Activated CD8-positive, alpha-beta memory T cell treated with anti-CD3 and anti-CD28 coated beads, Interleukin-2, amount 10 ng/mL, durations not matched to agents 7 days and 5 days (primary cell): ENCODE measurements at regions not wholly inside any gene's neighbourhood (a gene's known extent, or its start where the extent isn't known, plus 50 kb on each side); places are given as distances from the start of the nearest gene placed in this dataset.

Experiments
- ATAC-seq: fragments of 150-1000 bp; cut with Tn5 transposase; one replicate; pipeline ENCODE4 v1.10.0; 2021; ENCODE audit warnings: moderate library complexity
- CTCF ChIA-PET: fragments of 350-600 bp; sonication (Branson Sonifier 250); formaldehyde crosslinking; loops from one replicate; lab custom pipeline; 2021; ENCODE audit warnings: antibody characterized with exemption; lab: Charles Lee
- DNase-seq: peaks from one replicate; pipeline ENCODE4 v3.0.0-alpha.2; 2020
- H3K27ac Mint-ChIP-seq: one replicate; pipeline ENCODE4 v1.8.0; 2021; ENCODE audit warnings: mild to moderate bottlenecking, mixed read lengths
- H3K27me3 Mint-ChIP-seq: one replicate; pipeline ENCODE4 v1.8.0; 2021; ENCODE audit warnings: mixed read lengths
- H3K36me3 Mint-ChIP-seq: one replicate; pipeline ENCODE4 v1.8.0; 2021; ENCODE audit warnings: mild to moderate bottlenecking, mixed read lengths
- H3K4me1 Mint-ChIP-seq: one replicate; pipeline ENCODE4 v1.8.0; 2021; ENCODE audit warnings: mixed read lengths
- H3K4me3 Mint-ChIP-seq: one replicate; pipeline ENCODE4 v1.8.0; 2021; ENCODE audit warnings: mild to moderate bottlenecking, moderate library complexity, mixed read lengths
- H3K9me3 Mint-ChIP-seq: one replicate; pipeline ENCODE4 v1.8.0; 2022; ENCODE audit warnings: low read depth, mixed read lengths

DNA sequence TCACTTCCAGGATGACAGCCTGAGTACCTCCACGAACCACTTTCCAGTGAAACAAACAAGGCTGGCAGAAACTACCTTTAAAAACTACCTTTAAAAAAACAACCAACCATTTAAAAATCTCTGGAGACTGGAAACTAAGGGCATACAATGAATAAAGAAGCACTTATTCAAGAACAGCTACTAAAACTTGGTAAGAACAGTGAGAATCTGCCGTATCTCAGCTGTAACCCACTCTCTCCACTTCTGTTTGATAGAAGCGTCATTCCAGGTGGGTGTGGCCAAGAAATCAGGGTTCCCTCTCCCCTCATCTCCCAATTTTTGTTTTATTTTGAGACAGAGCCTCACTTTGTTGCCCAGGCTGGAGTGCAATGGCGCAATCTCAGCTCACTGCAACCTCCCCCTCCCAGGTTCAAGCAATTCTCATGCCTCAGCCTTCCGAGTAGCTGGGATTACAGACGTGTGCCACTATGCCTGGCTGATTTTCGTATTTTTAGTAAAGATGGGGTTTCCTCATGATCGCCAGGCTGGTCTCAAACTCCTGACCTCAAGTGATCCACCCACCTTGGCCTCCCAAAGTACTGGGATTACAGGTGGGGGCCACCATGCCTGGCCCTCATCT is 158.8 kb upstream of the CHST15 start:
- Mint-ChIP-seq H3K9me3 (no peaks in the 10 kb centered on the region), H3K27me3 (peaks cover 9% of the 10 kb centered on the region), H3K36me3 (no peaks in the 10 kb centered on the region), H3K27ac (no peak overlapping the region), H3K4me1 (no peaks in the 10 kb centered on the region), H3K4me3 (no peak overlapping the region)
- ATAC-seq (no peak), DNase-seq (no peak)
- CTCF ChIA-PET, result interaction anchor here (0.8 to 1.0 kb wide), 2 partner anchors 21 to 138 kb away, joined by 3 read pairs; no protein-coding TSS in a partner anchor

DNA sequence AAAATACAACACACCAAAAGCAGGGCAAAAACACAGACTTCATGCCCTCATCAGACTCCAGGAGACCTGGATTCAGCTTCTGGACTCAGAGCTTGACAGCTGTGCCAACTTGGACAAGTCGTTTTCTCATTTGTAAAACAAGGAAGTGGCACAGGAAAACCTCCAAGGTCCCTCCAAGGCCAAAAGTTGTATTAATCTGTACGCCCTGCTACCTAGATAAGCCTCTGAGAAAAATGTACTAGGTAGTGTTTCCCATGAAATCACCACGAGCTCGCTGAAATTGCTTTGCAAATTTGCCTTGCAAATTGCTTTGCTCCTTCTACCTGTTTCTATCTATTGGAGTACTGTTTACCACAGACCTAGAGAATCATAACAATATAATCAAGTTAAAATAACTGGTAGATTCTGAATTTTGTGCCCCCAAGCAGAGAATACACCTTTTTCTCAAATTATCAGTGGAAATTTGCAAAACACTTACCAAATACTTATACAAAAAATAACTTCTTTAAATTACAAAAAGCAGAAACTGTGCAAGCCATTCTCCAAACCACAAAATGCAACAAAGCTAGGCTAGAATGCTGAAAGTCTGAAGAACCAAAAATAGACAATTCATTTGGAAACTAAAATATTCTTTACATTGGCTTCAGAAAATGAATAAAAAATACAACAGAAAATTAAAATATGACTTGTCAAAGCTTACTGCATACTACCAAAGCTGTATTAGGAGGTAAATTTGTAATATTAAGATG is 158.1 kb upstream of the CHST15 start:
- DNase-seq (no peak), ATAC-seq (no peak)
- no peaks in the 10 kb centered on the region for H3K9me3 Mint-ChIP-seq
- no peak overlapping the region for H3K27ac Mint-ChIP-seq
- H3K27me3 Mint-ChIP-seq, result peaks cover 9% of the 10 kb centered on the region
- CTCF ChIA-PET, result interaction anchor here (1.0 kb wide), 1 partner anchor 138 kb away, joined by 3 read pairs; no protein-coding TSS in a partner anchor
- no peaks in the 10 kb centered on the region for H3K4me1 Mint-ChIP-seq
- H3K4me3 Mint-ChIP-seq, result no peak overlapping the region
- H3K36me3 Mint-ChIP-seq, result no peaks in the 10 kb centered on the region

DNA sequence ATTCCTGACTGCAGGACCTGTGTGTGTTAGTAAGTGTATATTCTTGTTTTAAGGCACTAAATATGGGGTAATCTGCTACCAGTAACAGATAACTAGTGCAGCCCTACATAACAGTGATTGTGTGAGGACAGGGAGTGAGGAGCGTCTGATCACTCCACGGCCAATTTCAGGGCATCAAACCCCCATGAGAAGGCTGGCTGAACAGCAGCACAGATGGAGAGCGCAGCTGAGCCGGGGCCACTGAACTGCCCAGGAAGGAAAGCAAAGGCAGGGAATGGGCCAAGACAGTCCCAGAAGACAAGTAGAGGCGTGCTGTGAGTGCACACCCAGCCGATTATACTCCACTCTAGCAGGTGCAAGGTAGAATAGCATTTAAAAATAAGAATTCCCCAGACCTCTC is 157.1 kb upstream of the CHST15 start:
- Mint-ChIP-seq H3K4me3 (no peak overlapping the region), H3K36me3 (no peaks in the 10 kb centered on the region), H3K27ac (no peak overlapping the region), H3K4me1 (no peaks in the 10 kb centered on the region), H3K27me3 (peaks cover 9% of the 10 kb centered on the region), H3K9me3 (no peaks in the 10 kb centered on the region)
- CTCF ChIA-PET, result no interaction called here
- DNase-seq, result no peak
- ATAC-seq, result no peak

DNA sequence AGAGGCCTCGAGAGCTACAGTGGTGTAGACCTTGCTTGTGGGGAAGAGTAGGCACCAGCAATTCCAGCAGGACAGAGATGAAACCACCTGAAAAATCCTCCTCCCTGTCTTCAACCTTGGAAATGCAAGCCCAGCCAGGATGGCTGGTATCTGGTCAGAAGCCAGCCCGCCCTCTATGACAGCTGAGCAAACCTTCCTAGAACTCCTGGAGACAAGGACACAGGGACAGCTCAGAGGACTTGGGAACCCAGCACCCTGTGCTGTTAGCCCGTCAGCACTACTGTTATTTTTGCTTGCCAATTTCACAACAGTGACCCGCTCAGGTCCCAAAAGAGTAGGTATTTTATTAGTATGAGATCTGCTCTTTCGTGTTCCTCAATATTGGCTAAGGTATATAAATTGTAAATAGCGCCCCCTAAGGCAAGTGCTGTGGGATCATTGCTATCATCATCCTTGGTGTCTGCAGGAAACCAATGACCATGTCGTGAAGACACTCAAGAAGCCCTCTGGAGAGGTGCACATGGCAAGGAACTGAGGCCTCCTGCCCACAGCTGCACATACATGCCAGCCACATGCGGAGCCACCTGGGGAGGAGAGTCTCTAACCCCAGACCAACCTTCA is 156.5 kb upstream of the CHST15 start:
- H3K4me3 Mint-ChIP-seq, result no peak overlapping the region
- DNase-seq (no peak), ATAC-seq (no peak)
- H3K27me3 Mint-ChIP-seq, result peaks cover 9% of the 10 kb centered on the region
- no peak overlapping the region for H3K27ac Mint-ChIP-seq
- no peaks in the 10 kb centered on the region for H3K9me3 Mint-ChIP-seq
- no peaks in the 10 kb centered on the region for H3K36me3 Mint-ChIP-seq
- H3K4me1 Mint-ChIP-seq, result no peaks in the 10 kb centered on the region
- CTCF ChIA-PET, result no interaction called here

DNA sequence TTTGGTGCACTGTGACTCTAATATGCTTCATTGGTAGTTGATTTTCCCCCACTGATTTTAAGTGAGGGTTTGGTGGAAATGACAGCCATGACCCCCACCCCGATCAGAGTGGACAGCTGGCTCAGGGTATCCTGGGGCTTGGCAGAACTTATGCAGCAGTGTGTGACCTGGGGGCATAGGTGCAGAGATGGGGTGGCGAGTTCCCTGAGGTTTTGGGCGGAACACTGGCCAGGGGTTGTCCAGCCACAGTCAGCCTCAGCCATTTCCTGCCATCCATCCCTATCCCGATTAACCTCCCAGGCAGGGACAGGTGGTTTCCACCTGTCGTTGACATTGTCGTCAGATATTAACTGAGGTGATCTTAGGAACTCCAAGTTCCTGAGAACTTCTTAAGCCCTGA is 155.8 kb upstream of the CHST15 start:
- H3K4me1 Mint-ChIP-seq, result no peaks in the 10 kb centered on the region
- H3K27me3 Mint-ChIP-seq, result peaks cover 9% of the 10 kb centered on the region
- no peak for ATAC-seq
- H3K27ac Mint-ChIP-seq, result no peak overlapping the region
- H3K9me3 Mint-ChIP-seq, result no peaks in the 10 kb centered on the region
- no peak for DNase-seq
- H3K4me3 Mint-ChIP-seq, result no peak overlapping the region
- CTCF ChIA-PET, result no interaction called here
- no peaks in the 10 kb centered on the region for H3K36me3 Mint-ChIP-seq

DNA sequence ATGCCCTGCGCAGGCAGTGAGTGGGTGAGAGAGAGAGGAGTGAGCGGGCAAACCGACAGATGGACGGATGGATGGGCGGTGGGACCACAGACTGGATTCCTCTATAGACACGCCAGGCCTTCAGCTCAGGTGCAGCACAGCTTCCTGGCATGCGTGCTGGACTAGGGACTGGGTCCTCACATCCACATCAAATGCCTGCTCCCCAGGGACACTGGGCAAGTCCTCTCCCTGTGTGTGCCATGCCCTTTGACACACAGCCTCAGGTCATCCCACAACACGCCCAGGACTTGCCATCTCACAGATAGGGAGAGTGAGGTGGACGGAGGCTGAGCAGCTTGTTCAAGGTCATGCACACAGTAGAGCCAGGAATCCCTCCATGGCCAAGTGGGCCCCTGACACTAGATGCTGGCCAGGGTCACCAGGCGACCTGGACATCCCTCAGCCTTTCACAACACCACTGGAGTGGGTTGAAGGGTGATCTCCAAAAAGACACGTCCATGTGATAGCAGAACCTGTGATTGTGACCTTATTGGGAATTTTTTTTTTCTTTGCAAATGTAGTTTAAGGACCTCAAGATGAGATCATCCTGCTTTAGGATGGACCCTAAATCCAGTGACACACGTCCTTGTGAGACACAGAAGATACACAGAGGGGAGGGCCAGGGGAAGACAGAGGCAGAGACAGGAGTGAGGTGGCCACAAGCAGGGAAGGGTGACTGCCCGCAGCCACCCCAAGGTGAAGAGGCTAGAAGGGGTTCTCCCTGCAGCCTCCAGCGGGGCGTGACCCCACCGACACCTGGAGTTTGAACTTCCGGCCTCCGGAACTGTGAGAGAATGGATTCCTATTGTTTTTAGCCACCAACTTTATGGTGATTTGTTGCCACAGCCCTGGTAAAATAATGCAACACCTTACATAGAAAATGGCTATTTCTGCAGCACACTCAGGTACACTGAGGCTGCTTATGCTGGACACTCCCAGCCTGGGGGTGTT is 155.0 kb upstream of the CHST15 start:
- H3K9me3 Mint-ChIP-seq, result no peaks in the 10 kb centered on the region
- H3K4me1 Mint-ChIP-seq, result no peaks in the 10 kb centered on the region
- CTCF ChIA-PET, result no interaction called here
- no peaks in the 10 kb centered on the region for H3K36me3 Mint-ChIP-seq
- ATAC-seq (no peak), DNase-seq (no peak)
- no peak overlapping the region for H3K27ac Mint-ChIP-seq
- H3K27me3 Mint-ChIP-seq, result peaks cover 9% of the 10 kb centered on the region
- H3K4me3 Mint-ChIP-seq, result no peak overlapping the region

DNA sequence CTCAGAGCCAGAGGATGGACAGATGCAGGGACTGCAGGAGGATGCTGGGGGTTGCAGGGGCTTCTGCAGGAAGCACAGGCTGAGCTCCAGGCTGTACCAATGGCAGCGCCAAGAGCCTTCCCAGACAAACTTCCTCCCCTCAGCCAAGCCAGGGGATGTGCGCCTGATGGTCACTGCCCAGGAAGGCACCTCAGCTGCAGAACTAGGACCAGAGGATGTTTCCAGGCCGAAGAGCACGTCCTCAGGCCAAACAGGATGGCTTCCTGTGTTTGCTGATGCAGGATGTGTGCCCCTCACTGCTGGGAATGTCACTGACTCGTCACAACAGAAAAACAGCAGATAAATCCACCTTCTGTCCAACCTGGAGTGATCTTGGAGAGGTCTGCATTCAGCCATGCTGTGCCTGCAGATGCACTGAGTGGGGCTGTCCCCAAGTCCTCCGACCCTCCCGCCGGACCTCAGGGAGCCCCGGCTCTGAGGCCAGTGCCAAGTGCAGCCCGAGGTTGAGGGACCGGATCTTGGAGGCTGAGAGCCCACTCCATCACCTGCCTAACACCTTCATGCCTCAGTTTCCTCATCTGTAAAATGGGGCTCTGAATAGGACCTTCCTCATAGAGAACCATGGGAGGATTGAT is 152.5 kb upstream of the CHST15 start:
- DNase-seq (no peak), ATAC-seq (no peak)
- CTCF ChIA-PET, result interaction anchor here (0.7 kb wide), 1 partner anchor 158 kb away, joined by 3 read pairs; no protein-coding TSS in a partner anchor
- Mint-ChIP-seq H3K36me3 (no peaks in the 10 kb centered on the region), H3K4me3 (no peak overlapping the region), H3K9me3 (no peaks in the 10 kb centered on the region), H3K4me1 (no peaks in the 10 kb centered on the region), H3K27me3 (peaks cover 3% of the 10 kb centered on the region), H3K27ac (no peak overlapping the region)

DNA sequence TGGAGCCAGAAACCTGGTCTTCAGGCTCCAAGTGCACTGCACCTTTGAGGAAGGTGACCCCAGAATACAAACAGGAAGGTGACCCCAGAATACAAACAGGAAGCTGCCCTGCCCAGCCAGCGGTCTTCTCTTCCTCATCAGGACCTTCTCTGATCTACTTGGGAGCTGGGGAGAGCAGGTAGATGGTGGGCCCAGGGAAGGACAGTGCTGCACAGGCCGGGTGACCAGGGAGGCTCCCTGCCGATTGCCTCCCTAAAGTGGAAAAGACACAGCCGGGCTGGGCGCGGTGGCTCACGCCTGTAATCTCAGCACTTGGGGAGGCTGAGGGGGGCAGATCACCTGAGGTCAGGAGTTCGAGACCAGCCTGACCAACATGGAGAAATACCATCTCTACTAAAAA is 151.8 kb upstream of the CHST15 start:
- Mint-ChIP-seq H3K9me3 (no peaks in the 10 kb centered on the region), H3K27me3 (no peaks in the 10 kb centered on the region), H3K36me3 (no peaks in the 10 kb centered on the region), H3K4me1 (no peaks in the 10 kb centered on the region), H3K4me3 (no peak overlapping the region), H3K27ac (no peak overlapping the region)
- no peak for DNase-seq
- CTCF ChIA-PET, result no interaction called here
- no peak for ATAC-seq

DNA sequence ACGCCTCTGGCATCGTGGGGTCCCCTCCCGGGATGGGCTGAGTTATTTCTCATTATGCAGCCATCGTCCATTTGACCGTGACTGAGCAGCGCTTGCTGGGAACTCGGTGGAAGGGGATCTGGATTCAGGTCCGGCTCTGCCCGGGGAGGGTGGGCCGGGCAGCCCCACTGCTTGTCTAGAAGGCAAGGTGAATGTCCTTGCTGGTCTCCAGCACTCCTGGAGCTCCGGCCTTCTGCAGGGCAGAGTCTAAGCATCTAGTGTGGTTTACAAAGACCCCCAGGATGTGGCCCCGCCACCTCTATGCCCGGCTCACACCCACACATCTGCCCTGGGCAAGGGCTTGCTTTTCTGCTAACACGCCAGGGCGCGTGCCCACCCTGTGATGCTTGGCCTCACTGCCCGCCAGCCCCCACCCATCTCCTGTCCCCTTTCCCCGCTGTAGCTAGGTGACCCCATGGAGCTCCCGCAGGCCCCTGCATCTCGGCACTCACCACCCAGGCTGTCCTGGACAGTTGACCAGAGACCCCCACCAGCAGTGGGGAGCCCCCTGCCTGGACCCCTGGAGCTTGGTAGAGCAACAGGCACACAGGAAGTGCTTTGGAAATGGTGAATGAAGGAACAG is 151.0 kb upstream of the CHST15 start:
- H3K27ac Mint-ChIP-seq, result no peak overlapping the region
- no peaks in the 10 kb centered on the region for H3K4me1 Mint-ChIP-seq
- DNase-seq, result no peak
- no peak for ATAC-seq
- no peaks in the 10 kb centered on the region for H3K9me3 Mint-ChIP-seq
- H3K4me3 Mint-ChIP-seq, result no peak overlapping the region
- no peaks in the 10 kb centered on the region for H3K27me3 Mint-ChIP-seq
- CTCF ChIA-PET, result no interaction called here
- no peaks in the 10 kb centered on the region for H3K36me3 Mint-ChIP-seq

DNA sequence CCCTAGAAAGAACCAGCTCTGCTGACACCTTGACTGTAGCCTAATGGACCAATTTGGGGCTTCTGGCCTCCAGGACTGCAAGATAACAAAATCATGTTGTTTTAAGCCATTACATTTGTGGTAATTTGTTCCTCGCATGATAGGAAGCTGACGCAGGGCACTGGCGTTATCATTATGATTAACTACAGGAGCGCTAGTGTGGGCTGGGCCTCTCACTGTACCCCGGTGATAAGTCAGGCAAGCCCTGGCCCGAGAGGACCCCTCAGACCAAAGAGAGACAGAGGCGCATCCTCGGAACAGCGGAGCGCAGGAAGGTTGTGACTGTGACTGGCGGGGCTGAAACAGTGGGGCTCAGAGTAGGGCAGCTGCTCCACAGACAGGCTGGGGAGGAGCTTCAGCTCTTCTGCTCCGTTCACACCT is 150.3 kb upstream of the CHST15 start:
- Mint-ChIP-seq H3K36me3 (no peaks in the 10 kb centered on the region), H3K4me3 (no peak overlapping the region), H3K27me3 (no peaks in the 10 kb centered on the region), H3K27ac (no peak overlapping the region), H3K9me3 (no peaks in the 10 kb centered on the region), H3K4me1 (no peaks in the 10 kb centered on the region)
- ATAC-seq (no peak), DNase-seq (no peak)
- CTCF ChIA-PET, result no interaction called here

DNA sequence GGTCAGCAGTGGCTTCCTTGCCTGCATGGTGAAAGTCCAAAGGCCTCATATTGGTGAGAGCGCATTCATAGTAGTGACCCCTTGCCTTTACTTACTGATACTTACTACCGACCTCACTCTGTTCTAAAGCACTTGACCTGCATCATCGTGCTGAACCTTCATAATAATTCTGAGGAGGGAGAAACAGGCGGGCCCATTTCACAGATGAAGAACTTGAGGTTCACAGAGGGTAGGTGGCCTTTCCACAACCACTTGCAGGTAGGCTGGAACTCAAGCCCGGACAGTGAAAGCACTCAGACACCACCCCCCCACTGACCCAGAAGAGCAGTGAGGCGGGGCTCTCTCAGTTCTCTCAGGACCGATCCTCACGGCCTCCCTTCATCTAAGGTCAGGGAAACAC is 149.4 kb upstream of the CHST15 start:
- no peaks in the 10 kb centered on the region for H3K27me3 Mint-ChIP-seq
- no peaks in the 10 kb centered on the region for H3K36me3 Mint-ChIP-seq
- H3K4me3 Mint-ChIP-seq, result no peak overlapping the region
- DNase-seq, result no peak
- CTCF ChIA-PET, result no interaction called here
- ATAC-seq, result no peak
- no peaks in the 10 kb centered on the region for H3K4me1 Mint-ChIP-seq
- H3K27ac Mint-ChIP-seq, result no peak overlapping the region
- H3K9me3 Mint-ChIP-seq, result no peaks in the 10 kb centered on the region

DNA sequence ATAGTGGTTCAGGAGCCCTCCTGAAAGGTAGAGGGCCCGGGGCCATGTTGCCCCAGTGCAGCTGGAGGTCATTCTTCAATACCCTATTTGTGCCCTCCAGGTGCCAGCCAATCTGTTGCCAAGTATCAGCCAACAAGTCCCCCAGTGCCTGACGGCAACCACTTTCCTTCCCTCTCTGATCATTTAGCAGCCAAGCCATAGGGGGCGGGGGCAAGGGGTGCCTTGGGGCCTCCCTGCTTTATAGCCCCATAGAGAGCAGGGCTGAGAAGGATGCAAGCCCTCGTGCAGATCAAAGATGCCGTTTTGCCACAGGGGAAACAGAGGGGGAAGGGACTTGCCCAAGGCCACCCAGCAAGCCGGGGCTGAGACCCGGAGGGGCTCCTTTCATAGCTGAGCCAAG is 149.0 kb upstream of the CHST15 start:
- no peak for ATAC-seq
- Mint-ChIP-seq H3K4me3 (no peak overlapping the region), H3K27ac (no peak overlapping the region), H3K27me3 (no peaks in the 10 kb centered on the region), H3K4me1 (no peaks in the 10 kb centered on the region), H3K36me3 (no peaks in the 10 kb centered on the region), H3K9me3 (no peaks in the 10 kb centered on the region)
- DNase-seq, result no peak
- CTCF ChIA-PET, result no interaction called here
